ENCODE measurements at regions not wholly inside any gene's neighbourhood (a gene's known extent, or its start where the extent isn't known, plus 50 kb on each side); places are given as distances from the start of the nearest gene placed in this dataset.
"Not testable (repeated sequence)": the region's sequence is repeated elsewhere in the genome, so short reads cannot be mapped to it uniquely, and the experiment has no call there.

DNA sequence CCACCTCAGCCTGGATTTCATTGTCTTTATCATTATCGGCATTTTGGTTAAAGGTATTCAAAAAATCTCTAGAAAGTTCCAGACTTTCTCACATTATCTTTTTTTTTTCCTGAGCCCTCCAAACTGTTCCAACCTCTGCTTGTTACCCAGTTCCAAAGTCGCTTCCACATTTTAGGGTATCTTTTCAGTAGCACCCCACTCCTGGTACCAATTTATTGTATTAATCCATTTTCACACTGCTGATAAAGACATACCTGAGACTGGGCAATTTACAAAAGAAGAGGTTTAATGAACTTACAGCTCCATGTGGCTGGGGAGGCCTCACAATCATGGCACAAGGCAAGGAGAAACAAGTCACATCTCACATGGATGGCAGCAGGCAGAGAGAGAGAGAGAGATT, 145.5 kb upstream of the SSTR1 start:
- DNase-seq (ENCODE audit: low spot score): not testable (repeated sequence)

GRCh38 chr14:38063711-38064320, 143.9 kb upstream of the SSTR1 start:
- DNase-seq (ENCODE audit: low spot score): no peak

GRCh38 chr14:38065106-38065762, 142.5 kb upstream of the SSTR1 start:
- DNase-seq (ENCODE audit: low spot score): no peak

- DNase-seq (ENCODE audit: low spot score): no peak
These were observed 137.6 kb upstream of the SSTR1 start for GRCh38 chr14:38070061-38070588.

GRCh38 chr14:38073641-38074040, 134.1 kb upstream of the SSTR1 start:
- no peak for DNase-seq (ENCODE audit: low spot score)

DNA sequence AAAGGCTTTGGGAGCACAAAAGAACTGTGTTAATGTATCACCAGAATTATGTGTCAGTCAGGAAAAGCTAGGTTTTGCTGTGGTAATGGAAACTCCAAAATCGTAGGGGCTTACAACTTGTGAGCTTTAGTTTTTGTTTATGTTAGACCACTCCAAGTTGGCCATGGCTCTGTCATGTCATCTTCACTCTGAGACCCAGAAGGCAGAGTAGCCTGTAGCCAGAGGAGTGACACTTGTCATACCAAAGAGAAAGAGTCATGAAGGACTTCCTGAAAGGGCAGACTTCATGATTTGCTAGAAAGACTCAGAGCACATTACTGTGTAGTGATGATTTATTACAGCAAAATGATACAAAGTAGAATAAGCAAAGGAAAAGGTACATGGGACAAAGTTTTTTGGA, 133.6 kb upstream of the SSTR1 start:
- no peak for DNase-seq (ENCODE audit: low spot score)

GRCh38 chr14:38074754-38075153, 132.9 kb upstream of the SSTR1 start:
- no peak for DNase-seq (ENCODE audit: low spot score)

DNA sequence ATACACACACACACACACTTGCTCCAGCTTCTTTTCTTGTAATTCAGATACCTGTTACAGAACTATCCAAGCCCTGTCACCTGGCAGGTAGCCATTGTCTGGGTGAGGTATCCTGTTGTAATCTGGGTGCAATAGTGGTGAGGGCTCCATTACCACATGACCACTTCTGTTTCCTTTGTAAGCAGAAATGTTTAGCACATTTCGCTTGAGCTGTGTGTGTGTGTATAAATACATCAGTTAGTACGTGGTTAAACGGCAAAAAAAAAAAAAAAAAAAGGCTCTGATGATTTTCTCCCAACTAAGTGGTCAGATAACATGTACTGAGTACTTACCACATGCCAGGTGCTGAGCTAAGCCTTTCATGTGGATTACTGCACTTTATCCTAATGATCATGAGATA, 129.3 kb upstream of the SSTR1 start:
- no peak for DNase-seq (ENCODE audit: low spot score)

GRCh38 chr14:38079268-38079667, 128.4 kb upstream of the SSTR1 start:
- DNase-seq (ENCODE audit: low spot score): no peak

DNA sequence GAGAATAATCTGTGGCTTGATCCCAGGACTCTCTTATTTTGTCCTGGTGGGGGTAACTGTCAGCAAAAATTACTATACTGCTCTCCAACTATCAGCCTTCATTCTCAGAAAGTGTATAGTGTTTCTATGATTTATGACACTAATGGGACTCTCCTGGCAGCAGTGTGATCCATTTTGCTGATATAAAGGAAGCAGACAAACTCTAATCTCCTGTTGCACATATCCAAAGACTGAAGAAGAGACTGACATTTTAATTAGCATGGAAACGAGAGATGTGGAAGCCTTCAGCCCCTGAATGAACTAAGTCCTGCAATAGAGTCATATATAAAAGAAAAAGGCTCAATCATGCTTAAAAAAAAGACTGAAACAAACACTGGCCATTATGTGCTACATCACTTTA, 127.8 kb upstream of the SSTR1 start:
- DNase-seq (ENCODE audit: low spot score): no peak

GRCh38 chr14:38080696-38081095, 127.0 kb upstream of the SSTR1 start:
- no peak for DNase-seq (ENCODE audit: low spot score)

DNA sequence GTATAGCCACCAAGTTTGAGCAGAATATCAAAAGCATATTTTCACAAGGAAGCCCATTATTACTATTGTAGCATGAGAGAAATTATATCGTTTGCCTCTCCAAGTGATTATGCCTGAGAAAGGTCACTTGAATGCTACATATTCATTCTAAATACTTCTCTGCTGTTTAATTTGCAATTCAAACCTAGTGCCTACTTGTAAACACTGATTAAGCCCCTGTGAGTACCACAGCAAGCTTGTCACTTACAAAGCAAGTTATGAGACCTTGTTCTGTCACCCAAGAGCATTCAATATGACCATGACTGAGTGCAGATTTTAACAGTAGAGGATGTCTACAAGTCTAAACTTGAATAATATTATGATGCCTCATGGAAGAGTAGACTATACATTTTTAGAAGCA, 124.7 kb upstream of the SSTR1 start:
- DNase-seq (ENCODE audit: low spot score): no peak

DNA sequence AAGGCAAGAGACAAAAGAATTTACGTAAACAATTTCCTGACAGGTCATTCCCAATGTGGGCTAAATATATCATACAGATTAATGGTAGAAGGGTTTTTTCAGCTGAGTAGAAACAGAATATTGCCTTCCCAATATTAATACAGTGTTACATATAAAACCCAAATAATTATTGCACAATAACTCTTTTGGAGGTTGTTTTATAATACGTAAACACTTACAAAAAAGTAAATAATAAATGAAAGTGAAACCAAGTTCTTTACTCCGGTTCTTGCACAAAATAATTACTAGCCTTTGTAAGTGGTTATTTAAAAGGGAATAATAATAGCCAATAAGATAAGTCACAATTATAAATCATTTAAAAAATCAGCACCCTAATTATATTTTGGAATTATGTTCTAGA, 118.6 kb upstream of the SSTR1 start:
- DNase-seq (ENCODE audit: low spot score): no peak

GRCh38 chr14:38090506-38090905, 117.2 kb upstream of the SSTR1 start:
- DNase-seq (ENCODE audit: low spot score): no peak

DNA sequence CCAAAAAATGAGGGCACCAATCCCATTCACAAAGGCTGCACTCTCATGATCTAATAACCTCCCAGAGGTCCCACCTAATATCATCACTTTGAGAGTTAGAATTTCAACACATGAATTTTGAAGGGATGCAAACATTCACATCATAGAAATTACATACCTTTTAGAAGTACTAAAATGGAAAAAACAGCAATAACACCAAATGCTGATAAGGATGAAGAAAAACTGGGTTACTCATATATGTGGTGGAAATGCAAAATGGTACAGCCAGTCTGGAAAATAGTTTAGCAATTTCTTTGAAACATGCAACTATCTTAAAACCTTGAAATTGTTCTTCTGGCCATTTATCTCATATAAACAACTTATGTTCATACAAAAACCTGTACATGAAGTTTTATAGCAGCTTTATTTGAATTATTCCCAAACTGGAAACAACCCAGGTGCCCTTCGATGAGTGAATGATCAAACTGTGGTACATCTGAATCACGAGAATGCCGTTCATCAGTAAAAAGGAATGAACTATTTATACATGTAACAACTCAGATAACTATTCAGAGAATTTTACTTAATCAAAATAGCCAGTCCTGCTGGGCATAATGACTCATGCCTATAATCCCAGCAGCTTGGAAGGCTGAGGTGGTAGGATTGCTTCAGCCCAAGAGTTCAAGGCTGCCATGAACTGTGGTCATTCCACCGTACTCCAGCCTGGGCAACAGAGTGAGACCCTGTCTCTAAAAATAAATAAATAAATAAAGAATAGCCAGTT, 109.4 kb upstream of the SSTR1 start:
- peak; percentile 33 for DNase-seq (ENCODE audit: low spot score)

GRCh38 chr14:38101679-38102078, 106.0 kb upstream of the SSTR1 start:
- DNase-seq (ENCODE audit: low spot score): no peak

DNA sequence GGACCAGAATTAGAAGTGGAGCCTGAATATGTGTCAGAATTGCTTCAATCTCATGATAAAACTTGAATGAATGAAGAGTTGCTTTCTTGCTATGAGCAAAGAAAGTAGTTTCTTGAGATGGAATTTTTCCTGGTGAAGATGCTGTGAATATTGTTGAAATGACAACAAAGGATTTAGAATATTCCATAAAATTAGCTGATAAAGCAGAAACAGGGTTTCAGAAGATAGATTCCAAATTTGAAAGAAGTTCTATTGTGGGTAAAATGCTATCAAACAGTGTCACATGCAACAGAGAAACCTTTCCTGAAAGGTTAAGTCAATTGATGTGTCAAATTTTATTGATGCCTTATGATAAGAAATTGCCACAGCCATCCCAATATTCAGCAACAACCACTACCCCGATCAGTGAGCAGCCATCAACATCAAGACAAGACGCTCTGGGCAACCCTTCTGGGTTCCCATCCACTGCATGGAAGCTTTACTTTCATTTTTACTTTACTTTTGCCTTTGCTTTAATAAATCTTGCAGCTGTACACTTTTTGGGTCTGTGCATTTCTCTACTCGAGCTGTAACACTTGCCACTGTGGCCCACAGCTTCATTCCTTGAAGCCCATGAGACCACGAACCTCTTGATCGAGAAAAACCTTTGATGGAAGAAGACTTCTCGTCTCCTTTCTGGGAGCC, 104.0 kb upstream of the SSTR1 start:
- no peak for DNase-seq (ENCODE audit: low spot score)

DNA sequence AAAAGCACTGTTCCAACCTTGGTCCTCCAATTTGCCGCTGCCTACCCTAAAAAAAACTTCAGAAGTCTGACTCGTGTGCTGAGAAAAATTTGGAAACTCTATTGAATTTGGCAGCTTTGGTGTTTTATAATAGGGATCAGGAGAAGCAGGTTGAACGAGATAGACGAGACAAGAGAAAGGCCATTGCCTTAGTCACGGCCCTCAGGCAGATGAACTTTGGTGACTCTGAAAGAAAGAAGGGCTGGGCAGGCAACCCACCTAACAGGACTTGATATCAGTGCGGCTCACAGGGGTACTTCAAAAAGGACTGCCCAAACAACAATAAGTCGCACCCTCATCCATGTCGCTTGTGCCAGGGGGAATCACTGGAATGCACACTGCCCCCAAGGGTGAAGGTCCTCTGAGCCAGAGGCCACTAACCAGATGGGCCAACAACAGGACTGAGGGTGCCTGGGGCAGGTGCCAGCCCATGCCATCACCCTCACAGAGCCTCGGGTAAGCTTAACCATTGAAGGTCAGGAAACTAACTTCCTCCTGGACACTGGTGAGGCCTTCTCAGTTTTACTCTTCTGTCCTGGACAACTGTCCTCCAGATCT, 102.5 kb upstream of the SSTR1 start:
- no peak for DNase-seq (ENCODE audit: low spot score)

DNA sequence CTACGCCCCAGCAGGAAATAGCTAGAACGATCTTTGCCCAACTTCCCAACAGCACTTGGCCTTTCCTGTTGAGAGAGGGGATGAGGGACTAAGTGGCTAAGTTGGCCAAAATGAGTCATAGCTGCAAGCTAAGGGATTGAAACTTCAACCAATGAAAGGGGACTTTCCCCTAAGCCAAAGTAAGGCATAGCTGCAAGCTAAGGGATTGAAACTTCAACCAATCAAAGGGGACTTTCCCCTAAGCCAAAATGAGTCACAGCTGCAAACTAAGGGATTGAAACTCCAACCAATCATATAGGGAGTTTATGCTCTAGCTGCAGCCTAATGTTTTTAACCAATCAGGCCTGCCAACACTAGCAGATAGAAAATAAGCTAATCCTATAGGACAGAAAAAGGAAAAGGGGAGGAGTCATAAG, 100.5 kb upstream of the SSTR1 start:
- DNase-seq (ENCODE audit: low spot score): no peak

DNA sequence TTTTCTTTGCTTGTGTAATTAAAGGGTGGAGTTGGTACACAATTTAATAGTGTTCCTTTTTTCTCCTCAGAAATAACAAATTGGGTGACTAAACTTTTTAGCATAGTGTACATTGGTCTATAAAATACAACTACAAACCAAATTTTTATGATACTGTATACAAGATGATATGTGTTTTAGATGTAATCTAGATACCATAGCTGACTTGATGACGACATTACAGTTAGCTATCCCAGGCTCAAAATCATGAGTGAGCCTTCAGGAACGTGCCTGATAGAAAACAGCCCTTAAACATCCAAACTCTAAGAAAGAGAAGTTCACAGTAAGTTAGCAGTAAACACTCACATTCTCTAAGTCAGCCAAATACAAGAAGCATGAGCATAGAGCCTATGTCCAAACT, 99.0 kb upstream of the SSTR1 start:
- peak; percentile 29 for DNase-seq (ENCODE audit: low spot score)

GRCh38 chr14:38110258-38110657, 97.4 kb upstream of the SSTR1 start:
- no peak for DNase-seq (ENCODE audit: low spot score)

DNA sequence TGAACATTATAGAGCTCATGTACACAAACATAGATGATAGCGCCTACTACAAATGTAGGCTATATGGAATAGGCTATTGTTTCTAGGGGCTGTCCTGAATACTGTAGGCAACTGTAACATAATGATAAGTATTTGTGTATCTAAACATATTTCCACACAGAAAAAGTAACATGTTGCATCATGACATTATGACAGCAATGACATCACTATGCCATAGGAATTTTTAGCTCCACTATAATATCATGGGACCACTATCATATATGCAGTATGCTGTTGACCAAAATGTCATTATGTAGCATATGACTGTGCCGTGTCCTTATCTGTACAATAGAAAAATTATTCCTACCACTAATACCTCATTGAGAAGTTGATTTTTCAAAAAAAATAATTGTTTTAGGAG, 96.7 kb upstream of the SSTR1 start:
- DNase-seq (ENCODE audit: low spot score): no peak

Data from AG08396 (cell line).